ENCODE measurements at regions not wholly inside any gene's neighbourhood (a gene's known extent, or its start where the extent isn't known, plus 50 kb on each side); places are given as distances from the start of the nearest gene placed in this dataset.
"Not testable (repeated sequence)": the region's sequence is repeated elsewhere in the genome, so short reads cannot be mapped to it uniquely, and the experiment has no call there.

DNA sequence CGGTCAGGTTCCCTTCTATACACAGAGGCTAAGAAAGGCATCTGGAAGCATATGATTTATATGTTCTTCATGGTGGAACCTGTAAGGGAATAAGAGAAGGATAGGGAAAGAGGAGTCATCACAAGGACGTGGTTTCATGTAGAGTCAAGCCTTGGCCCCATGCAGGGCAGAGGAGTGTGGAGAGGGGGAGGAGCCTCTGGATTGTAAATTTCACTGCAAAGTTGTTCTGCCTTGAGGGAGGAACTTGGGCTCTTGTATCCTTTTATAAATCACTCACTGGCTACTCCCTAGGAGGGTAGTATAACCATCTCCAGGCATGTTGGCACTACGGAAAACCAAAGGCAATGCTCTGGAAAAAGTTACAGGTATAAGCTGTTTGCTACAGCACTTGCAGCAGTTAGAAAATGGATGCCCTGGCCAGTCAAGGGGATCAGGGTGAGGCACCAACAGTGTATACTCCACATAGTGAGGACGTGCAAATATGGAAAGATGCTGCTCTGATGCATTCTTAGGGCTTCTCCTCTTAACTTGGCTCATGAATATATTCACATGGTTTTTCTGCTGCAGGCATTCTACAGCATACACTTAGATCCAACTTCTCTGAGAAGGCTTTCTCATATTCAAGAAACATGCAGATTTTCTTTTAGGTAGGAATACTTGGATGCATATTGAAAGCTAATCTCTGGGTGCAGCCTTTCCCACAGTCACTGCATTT is 60.3 kb upstream of the ZNF81 start:
- H3K36me3 Mint-ChIP-seq (ENCODE audit: low read depth), result no peaks in the 10 kb centered on the region
- peaks cover 5% of the 10 kb centered on the region for H3K27me3 Mint-ChIP-seq
- ChIA-PET CTCF (no interaction called here), POLR2A (no interaction called here)
- no peak for DNase-seq
- no peaks in the 10 kb centered on the region for H3K4me1 Mint-ChIP-seq
- H3K4me3 Mint-ChIP-seq, result no peak overlapping the region
- H3K9me3 Mint-ChIP-seq, result peaks cover 4% of the 10 kb centered on the region
- no peak overlapping the region for H3K27ac Mint-ChIP-seq

- DNase-seq, result no peak
- Mint-ChIP-seq H3K27ac (no peak overlapping the region), H3K4me1 (no peaks in the 10 kb centered on the region), H3K9me3 (no peaks in the 10 kb centered on the region), H3K4me3 (no peak overlapping the region), H3K36me3 (ENCODE audit: low read depth) (no peaks in the 10 kb centered on the region), H3K27me3 (peaks cover 14% of the 10 kb centered on the region)
- CTCF ChIA-PET, result no interaction called here
- POLR2A ChIA-PET, result no interaction called here
Observed at GRCh38 chrX:47772764-47773163, 63.9 kb upstream of the ZNF81 start.

DNA sequence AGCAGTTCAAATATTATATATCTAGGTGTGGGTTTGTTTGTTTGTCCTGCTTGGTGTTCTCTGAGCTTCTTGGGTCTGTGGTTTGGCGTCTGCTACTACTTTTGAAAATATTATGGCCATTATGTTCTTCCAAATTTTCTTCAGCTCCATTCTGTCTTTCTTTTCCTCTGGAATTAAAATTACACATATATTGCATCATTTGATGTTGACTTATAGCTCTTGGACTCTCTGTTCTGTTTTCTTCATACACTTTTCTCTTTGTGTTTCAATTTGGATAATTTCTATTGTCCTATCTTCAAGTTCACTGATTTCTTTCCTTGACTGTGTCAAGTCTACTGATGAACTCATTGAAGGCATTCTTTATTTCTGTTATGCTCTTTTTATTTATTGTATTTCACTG is 65.2 kb upstream of the ZNF81 start:
- Mint-ChIP-seq H3K36me3 (ENCODE audit: low read depth) (no peaks in the 10 kb centered on the region), H3K27ac (no peak overlapping the region), H3K27me3 (peaks cover 14% of the 10 kb centered on the region), H3K9me3 (no peaks in the 10 kb centered on the region), H3K4me3 (no peak overlapping the region), H3K4me1 (no peaks in the 10 kb centered on the region)
- CTCF ChIA-PET, result no interaction called here
- no peak for DNase-seq
- POLR2A ChIA-PET, result no interaction called here

DNA sequence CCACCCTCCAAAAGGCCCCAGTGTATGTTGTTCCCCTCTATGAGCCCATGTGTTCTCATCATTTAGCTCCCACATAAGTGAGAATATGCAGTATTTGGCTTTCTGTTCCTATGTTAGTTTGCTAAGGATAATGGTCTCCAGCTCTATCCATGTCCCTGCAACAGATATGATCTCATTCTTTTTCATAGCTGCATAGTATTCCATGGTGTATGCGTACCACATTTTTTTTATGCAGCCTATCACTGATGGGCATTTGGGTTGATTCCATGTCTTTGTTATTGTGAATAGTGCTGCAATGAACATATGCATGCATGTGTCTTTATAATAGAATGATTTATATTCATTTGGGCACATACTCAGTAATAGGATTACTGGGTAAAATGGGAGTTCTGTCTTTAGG is 73.9 kb upstream of the ZNF81 start:
- H3K9me3 Mint-ChIP-seq; CTCF ChIA-PET; POLR2A ChIA-PET; H3K27me3 Mint-ChIP-seq; H3K36me3 Mint-ChIP-seq (ENCODE audit: low read depth); H3K4me1 Mint-ChIP-seq; H3K4me3 Mint-ChIP-seq; H3K27ac Mint-ChIP-seq; DNase-seq: not testable (repeated sequence)

DNA sequence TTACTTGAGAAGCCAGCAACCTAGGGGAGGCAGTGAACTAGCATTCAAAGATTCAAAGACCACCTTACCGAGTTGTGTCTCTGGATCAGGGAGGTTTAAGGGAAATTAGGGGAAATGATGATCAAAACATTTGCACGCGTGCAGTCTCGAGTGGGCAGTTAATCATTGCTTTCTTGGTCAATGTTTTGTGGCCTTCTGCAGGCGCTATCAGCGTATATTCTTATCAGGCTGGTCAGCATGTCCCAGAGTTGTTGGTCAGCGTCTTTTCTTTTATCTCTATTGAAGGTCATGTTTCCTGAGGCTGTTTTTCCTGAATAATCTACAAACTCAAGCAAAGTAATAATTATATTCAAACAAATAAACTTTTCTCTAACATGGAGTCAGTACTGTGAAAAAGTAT is 84.0 kb upstream of the ZNF81 start:
- H3K9me3 Mint-ChIP-seq, result no peaks in the 10 kb centered on the region
- no peak overlapping the region for H3K4me3 Mint-ChIP-seq
- CTCF ChIA-PET, result interaction anchor here (0.6 kb wide), 1 partner anchor 77 kb away, joined by 3 read pairs; no protein-coding TSS in a partner anchor
- no peaks in the 10 kb centered on the region for H3K36me3 Mint-ChIP-seq (ENCODE audit: low read depth)
- no peak overlapping the region for H3K27ac Mint-ChIP-seq
- POLR2A ChIA-PET, result no interaction called here
- peaks cover 5% of the 10 kb centered on the region for H3K27me3 Mint-ChIP-seq
- no peak for DNase-seq
- H3K4me1 Mint-ChIP-seq, result peaks cover 4% of the 10 kb centered on the region

DNA sequence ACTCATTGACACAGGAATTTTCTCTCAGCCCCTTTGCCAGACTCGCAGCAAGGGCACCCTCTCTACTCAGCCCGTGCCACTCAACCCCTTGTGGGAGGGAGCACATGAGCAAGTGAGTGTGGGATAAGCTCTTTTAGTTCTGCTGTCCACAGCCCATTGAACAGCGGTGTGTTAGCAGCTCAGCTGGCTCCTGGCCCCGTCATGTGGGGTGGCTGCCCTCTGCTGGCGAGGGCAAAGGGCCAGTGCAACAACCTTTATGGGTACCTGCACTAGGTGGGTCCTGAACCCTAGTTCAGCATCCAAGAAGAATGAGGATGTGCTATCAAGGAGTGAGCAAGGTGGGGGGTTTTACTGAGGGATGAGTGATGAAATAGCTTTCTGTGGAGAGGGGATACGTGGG is 85.0 kb upstream of the ZNF81 start:
- ChIA-PET CTCF (interaction anchor here (0.9 kb wide), 1 partner anchor 254 kb away, joined by 6 read pairs; no protein-coding TSS in a partner anchor), POLR2A (no interaction called here)
- peaks cover 4% of the 10 kb centered on the region for H3K4me1 Mint-ChIP-seq
- no peaks in the 10 kb centered on the region for H3K36me3 Mint-ChIP-seq (ENCODE audit: low read depth)
- no peaks in the 10 kb centered on the region for H3K9me3 Mint-ChIP-seq
- H3K27ac Mint-ChIP-seq, result no peak overlapping the region
- peaks cover 5% of the 10 kb centered on the region for H3K27me3 Mint-ChIP-seq
- no peak overlapping the region for H3K4me3 Mint-ChIP-seq
- peak; percentile 37 for DNase-seq

GRCh38 chrX:47749185-47749967 is 87.3 kb upstream of the ZNF81 start:
- no peak overlapping the region for H3K27ac Mint-ChIP-seq
- no peaks in the 10 kb centered on the region for H3K9me3 Mint-ChIP-seq
- H3K27me3 Mint-ChIP-seq, result no peaks in the 10 kb centered on the region
- no peaks in the 10 kb centered on the region for H3K36me3 Mint-ChIP-seq (ENCODE audit: low read depth)
- DNase-seq, result no peak
- peaks cover 4% of the 10 kb centered on the region for H3K4me1 Mint-ChIP-seq
- POLR2A ChIA-PET, result no interaction called here
- CTCF ChIA-PET, result interaction anchor here (0.5 to 1.0 kb wide), 2 partner anchors 121 to 243 kb away, joined by 3 read pairs; no protein-coding TSS in a partner anchor
- H3K4me3 Mint-ChIP-seq, result no peak overlapping the region

DNA sequence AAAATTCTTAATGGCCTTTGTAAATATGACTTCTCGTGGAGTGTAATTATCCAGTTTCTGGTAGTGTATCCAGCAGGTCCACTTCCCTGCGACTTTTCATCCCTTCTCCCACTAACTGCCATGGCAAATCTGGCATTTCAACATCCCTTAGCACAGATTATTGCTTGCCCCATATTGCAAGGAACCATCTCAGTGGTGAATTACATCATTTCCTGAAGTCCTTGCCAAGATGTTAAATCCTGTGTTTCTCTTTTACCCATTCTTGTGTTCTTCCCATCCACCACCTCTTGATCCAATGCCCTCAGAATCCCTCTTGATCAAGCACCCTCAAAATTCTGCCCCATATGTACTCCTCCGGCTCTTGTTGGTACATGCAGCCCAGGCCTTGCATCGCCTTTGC is 88.1 kb upstream of the ZNF81 start:
- ChIA-PET CTCF (no interaction called here), POLR2A (no interaction called here)
- no peaks in the 10 kb centered on the region for H3K36me3 Mint-ChIP-seq (ENCODE audit: low read depth)
- no peak for DNase-seq
- no peak overlapping the region for H3K4me3 Mint-ChIP-seq
- peaks cover 4% of the 10 kb centered on the region for H3K4me1 Mint-ChIP-seq
- H3K9me3 Mint-ChIP-seq, result no peaks in the 10 kb centered on the region
- H3K27me3 Mint-ChIP-seq, result no peaks in the 10 kb centered on the region
- H3K27ac Mint-ChIP-seq, result no peak overlapping the region

- H3K27me3 Mint-ChIP-seq, result no peaks in the 10 kb centered on the region
- peaks cover 4% of the 10 kb centered on the region for H3K4me1 Mint-ChIP-seq
- no peak overlapping the region for H3K4me3 Mint-ChIP-seq
- no peaks in the 10 kb centered on the region for H3K36me3 Mint-ChIP-seq (ENCODE audit: low read depth)
- DNase-seq, result no peak
- no peak overlapping the region for H3K27ac Mint-ChIP-seq
- ChIA-PET CTCF (no interaction called here), POLR2A (no interaction called here)
- H3K9me3 Mint-ChIP-seq, result no peaks in the 10 kb centered on the region
Observed at GRCh38 chrX:47746446-47746845, 87.5 kb upstream of the UXT start.

DNA sequence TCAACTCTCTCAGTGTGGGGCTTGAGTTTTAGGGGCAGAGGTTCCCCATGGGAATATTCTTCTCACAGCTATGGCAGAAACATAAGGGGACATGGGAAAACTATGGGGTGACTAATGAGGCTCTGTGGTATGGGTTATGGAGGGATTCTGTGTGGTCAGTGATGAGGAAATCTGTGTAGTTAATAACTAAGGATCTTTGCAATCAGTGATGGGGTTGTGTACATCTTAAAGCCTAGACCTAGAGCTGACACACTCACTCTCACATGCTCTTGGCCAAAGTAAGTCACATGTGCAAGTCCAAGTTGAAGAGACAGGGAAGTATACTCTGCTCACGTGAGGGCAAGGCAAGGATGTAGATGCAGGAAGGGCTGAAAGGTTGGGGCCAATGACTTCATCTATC is 86.4 kb upstream of the UXT start:
- Mint-ChIP-seq H3K4me3 (no peak overlapping the region), H3K9me3 (no peaks in the 10 kb centered on the region), H3K4me1 (peaks cover 4% of the 10 kb centered on the region), H3K27me3 (no peaks in the 10 kb centered on the region), H3K36me3 (ENCODE audit: low read depth) (no peaks in the 10 kb centered on the region), H3K27ac (no peak overlapping the region)
- ChIA-PET CTCF (no interaction called here), POLR2A (no interaction called here)
- DNase-seq, result no peak

- CTCF ChIA-PET, result no interaction called here
- no peaks in the 10 kb centered on the region for H3K9me3 Mint-ChIP-seq
Observed at GRCh38 chrX:47743504-47743903, 84.5 kb upstream of the UXT start.

GRCh38 chrX:47738870-47739269 is 79.9 kb upstream of the UXT start:
- CTCF ChIA-PET; H3K9me3 Mint-ChIP-seq; H3K36me3 Mint-ChIP-seq (ENCODE audit: low read depth); H3K27me3 Mint-ChIP-seq; DNase-seq; POLR2A ChIA-PET; H3K4me1 Mint-ChIP-seq; H3K4me3 Mint-ChIP-seq; H3K27ac Mint-ChIP-seq: not testable (repeated sequence)

More at GRCh38 chrX:47743504-47743903, 84.5 kb upstream of the UXT start:
- Mint-ChIP-seq H3K27ac (no peak overlapping the region), H3K36me3 (ENCODE audit: low read depth) (peaks cover 3% of the 10 kb centered on the region), H3K4me1 (peaks cover 1% of the 10 kb centered on the region), H3K27me3 (no peaks in the 10 kb centered on the region), H3K4me3 (no peak overlapping the region)
- POLR2A ChIA-PET, result no interaction called here
- no peak for DNase-seq

DNA sequence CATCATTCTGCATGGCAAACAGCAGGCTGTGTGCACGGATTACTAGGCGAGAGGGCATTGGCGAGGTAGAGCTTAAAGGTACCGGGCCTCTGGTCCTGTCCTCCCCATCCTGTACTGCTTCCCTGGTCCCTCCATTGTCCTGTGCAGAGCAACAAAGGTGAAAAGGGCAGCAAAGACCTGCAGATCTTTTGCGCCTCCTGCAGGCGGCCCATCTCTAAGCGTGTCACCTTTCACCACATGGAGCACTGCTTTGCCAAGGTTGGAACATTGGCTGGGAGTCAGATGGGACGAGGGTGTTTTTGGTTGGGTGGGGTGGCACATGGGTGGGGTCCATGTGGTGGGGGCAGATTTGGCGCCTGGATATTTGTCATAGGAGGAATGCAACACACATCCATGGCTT is 64.7 kb upstream of the UXT start:
- Mint-ChIP-seq H3K27me3 (peaks cover 3% of the 10 kb centered on the region), H3K4me1 (no peaks in the 10 kb centered on the region), H3K36me3 (ENCODE audit: low read depth) (no peaks in the 10 kb centered on the region), H3K27ac (no peak overlapping the region), H3K9me3 (no peaks in the 10 kb centered on the region), H3K4me3 (no peak overlapping the region)
- POLR2A ChIA-PET, result no interaction called here
- peak; percentile 31 for DNase-seq
- CTCF ChIA-PET, result no interaction called here

GRCh38 chrX:47723083-47723482 is 64.1 kb upstream of the UXT start:
- Mint-ChIP-seq H3K36me3 (ENCODE audit: low read depth) (no peaks in the 10 kb centered on the region), H3K9me3 (no peaks in the 10 kb centered on the region), H3K4me1 (no peaks in the 10 kb centered on the region), H3K27ac (no peak overlapping the region), H3K27me3 (peaks cover 3% of the 10 kb centered on the region), H3K4me3 (no peak overlapping the region)
- DNase-seq, result no peak
- POLR2A ChIA-PET, result no interaction called here
- CTCF ChIA-PET, result no interaction called here
